Tibial nerve (tissue), 4 donors: ENCODE measurements at regions not wholly inside any gene's neighbourhood (a gene's known extent, or its start where the extent isn't known, plus 50 kb on each side); places are given as distances from the start of the nearest gene placed in this dataset.

Source experiments
- DNase-seq, 2 donors: peaks; one replicate each; pipeline ENCODE4 v3.0.0-alpha.2; 2019; ENCODE audit warnings: low spot score in 2 of 2
- H3K27ac ChIP-seq, 4 donors: fragments of 200-600 bp; sonication (generic) in 3 of 4; one replicate each; pipeline ENCODE4 v1.5.1; 2017 to 2019; ENCODE audit warnings: mild to moderate bottlenecking in 1 of 4
- H3K27me3 ChIP-seq, 2 donors: fragments of 200-600 bp; sonication (generic) in 1 of 2; one replicate each; pipeline versions ENCODE4 v1.5.1 to v1.6.0; 2017 to 2019
- H3K36me3 ChIP-seq, 3 donors: fragments of 200-600 bp; sonication (generic); one replicate each; pipeline ENCODE4 v1.5.1; 2018 to 2019
- H3K4me1 ChIP-seq, 4 donors: fragments of 200-600 bp; sonication (generic) in 3 of 4; one replicate each; pipeline ENCODE4 v1.5.1; 2017 to 2019
- H3K4me3 ChIP-seq, 4 donors: fragments of 200-600 bp; sonication (generic) in 3 of 4; one replicate each; pipeline ENCODE4 v1.5.1; 2017 to 2019; ENCODE audit warnings: mild to moderate bottlenecking in 1 of 4, moderate library complexity in 1 of 4
- H3K9me3 ChIP-seq, 4 donors: fragments of 200-600 bp; sonication (generic) in 3 of 4; one replicate each; pipeline ENCODE4 v1.5.1; 2017 to 2019
- CTCF ChIP-seq, 5 experiments: fragments of 200-600 bp in 3 of 5; fragments of 450-650 bp in 2 of 5; sonication (generic) in 3 of 5; IDR thresholded peaks; one replicate each; pipeline ENCODE4 v1.5.1; 2016 to 2019; ENCODE audit warnings: antibody characterized with exemption in 5 of 5, mild to moderate bottlenecking in 3 of 5, moderate library complexity in 2 of 5
- EP300 ChIP-seq, 2 donors: sonication (generic); formaldehyde crosslinking; IDR thresholded peaks; one replicate each; pipeline ENCODE4 v1.6.1; 2017; ENCODE audit warnings: antibody characterized with exemption in 2 of 2, mild to moderate bottlenecking in 1 of 2
- POLR2A ChIP-seq, 2 donors: fragments of 450-650 bp; IDR thresholded peaks; one replicate each; pipeline ENCODE4 v1.6.1; 2017; ENCODE audit warnings: antibody characterized with exemption in 2 of 2, mild to moderate bottlenecking in 2 of 2, moderate library complexity in 2 of 2
- WGBS, 2 donors: methylation state at CpG; one replicate each; pipeline ENCODE4 v1.1.5; 2018; 5-methylcytosine and 5-hydroxymethylcytosine counted together

- no peaks in the 10 kb centered on the region for H3K9me3 ChIP-seq
- 85 to 87% methylated on average over 3 of the region's 3 CpGs for WGBS, 2 donors
- no peak for DNase-seq
- TF ChIP-seq POLR2A (IDR thresholded peaks at IDR 0.05) = no peak
- TF ChIP-seq EP300 (IDR thresholded peaks at IDR 0.05) = no peak
- TF ChIP-seq CTCF (IDR thresholded peaks at IDR 0.05) = no peak
- no peaks in the 10 kb centered on the region for H3K27me3 ChIP-seq
- H3K36me3 ChIP-seq = no peaks in the 10 kb centered on the region
- no peaks in the 10 kb centered on the region for H3K4me1 ChIP-seq
- no peak overlapping the region for H3K27ac ChIP-seq
- H3K4me3 ChIP-seq = no peak overlapping the region
These were observed 505.9 kb upstream of the MANEA start for GRCh38 chr6:95071464-95071863.

GRCh38 chr6:95078457-95078856 is 498.9 kb upstream of the MANEA start:
- no peak for TF ChIP-seq EP300 (IDR thresholded peaks at IDR 0.05)
- no peak for TF ChIP-seq CTCF (IDR thresholded peaks at IDR 0.05)
- TF ChIP-seq POLR2A (IDR thresholded peaks at IDR 0.05) = no peak
- H3K27ac ChIP-seq = no peak overlapping the region
- H3K27me3 ChIP-seq = no peaks in the 10 kb centered on the region
- DNase-seq = no peak
- no peaks in the 10 kb centered on the region for H3K4me1 ChIP-seq
- 33 to 46% methylated on average over 1 of the region's 1 CpG for WGBS, 2 donors
- H3K9me3 ChIP-seq = no peaks in the 10 kb centered on the region
- H3K4me3 ChIP-seq = no peak overlapping the region
- H3K36me3 ChIP-seq = no peaks in the 10 kb centered on the region

GRCh38 chr6:95081231-95081630 is 496.1 kb upstream of the MANEA start:
- 57 to 60% methylated on average over 2 of the region's 2 CpGs for WGBS, 2 donors
- H3K9me3 ChIP-seq = no peaks in the 10 kb centered on the region
- no peak for DNase-seq
- no peaks in the 10 kb centered on the region for H3K36me3 ChIP-seq
- no peaks in the 10 kb centered on the region for H3K4me1 ChIP-seq
- H3K27me3 ChIP-seq = no peaks in the 10 kb centered on the region
- H3K4me3 ChIP-seq = no peak overlapping the region
- no peak for TF ChIP-seq EP300 (IDR thresholded peaks at IDR 0.05)
- TF ChIP-seq CTCF (IDR thresholded peaks at IDR 0.05) = no peak
- no peak for TF ChIP-seq POLR2A (IDR thresholded peaks at IDR 0.05)
- H3K27ac ChIP-seq = no peak overlapping the region

GRCh38 chr6:95081949-95082348 is 495.4 kb upstream of the MANEA start:
- no peak overlapping the region for H3K4me3 ChIP-seq

GRCh38 chr6:95083506-95083905 is 493.8 kb upstream of the MANEA start:
- H3K4me1 ChIP-seq = peaks cover 0 to 10% (median 0%) of the 10 kb centered on the region in 4 donors
- H3K27ac ChIP-seq = no peak overlapping the region
- H3K27me3 ChIP-seq = no peaks in the 10 kb centered on the region
- 95 to 96% methylated on average over 9 to 12 of the region's 12 CpGs for WGBS, 2 donors
- no peak for DNase-seq
- H3K36me3 ChIP-seq = no peaks in the 10 kb centered on the region
- TF ChIP-seq EP300 (IDR thresholded peaks at IDR 0.05) = no peak
- no peak for TF ChIP-seq POLR2A (IDR thresholded peaks at IDR 0.05)
- no peak for TF ChIP-seq CTCF (IDR thresholded peaks at IDR 0.05)
- no peaks in the 10 kb centered on the region for H3K9me3 ChIP-seq
- H3K4me3 ChIP-seq = no peak overlapping the region

More at GRCh38 chr6:95081949-95082348, 495.4 kb upstream of the MANEA start:
- Histone ChIP-seq H3K36me3 (no peaks in the 10 kb centered on the region), H3K27ac (no peak overlapping the region), H3K9me3 (no peaks in the 10 kb centered on the region), H3K4me1 (no peaks in the 10 kb centered on the region), H3K27me3 (no peaks in the 10 kb centered on the region)
- 86 to 93% methylated on average over 2 of the region's 2 CpGs for WGBS, 2 donors
- TF ChIP-seq CTCF (IDR thresholded peaks at IDR 0.05) = no peak
- no peak for TF ChIP-seq EP300 (IDR thresholded peaks at IDR 0.05)
- no peak for TF ChIP-seq POLR2A (IDR thresholded peaks at IDR 0.05)
- no peak for DNase-seq
